RKO (cell line): ENCODE measurements at regions not wholly inside any gene's neighbourhood (a gene's known extent, or its start where the extent isn't known, plus 50 kb on each side); places are given as distances from the start of the nearest gene placed in this dataset.

Source experiments
- DNase-seq: peaks from one replicate; pipeline ENCODE4 v3.0.0-alpha.2; 2016; ENCODE audit warnings: low spot score

DNA sequence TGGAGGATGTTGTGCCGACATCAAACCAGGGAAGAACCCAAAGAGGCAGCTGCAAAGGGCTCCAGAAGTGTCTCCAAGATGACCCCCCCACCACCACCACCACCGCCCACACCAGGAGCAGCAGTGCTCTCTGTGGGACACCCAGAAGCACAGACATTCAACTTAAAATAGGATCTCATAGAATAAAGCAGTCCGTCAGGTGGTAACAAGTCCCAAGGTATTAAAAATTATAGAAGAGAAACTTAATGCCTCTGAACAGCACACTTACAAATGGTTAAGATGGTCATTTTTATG is 155.5 kb upstream of the ID2 start:
- DNase-seq = no peak

GRCh38 chr2:8527031-8527430 is 154.8 kb upstream of the ID2 start:
- no peak for DNase-seq

- no peak for DNase-seq
Measured at GRCh38 chr2:8527676-8528075, 154.2 kb upstream of the ID2 start.

DNA sequence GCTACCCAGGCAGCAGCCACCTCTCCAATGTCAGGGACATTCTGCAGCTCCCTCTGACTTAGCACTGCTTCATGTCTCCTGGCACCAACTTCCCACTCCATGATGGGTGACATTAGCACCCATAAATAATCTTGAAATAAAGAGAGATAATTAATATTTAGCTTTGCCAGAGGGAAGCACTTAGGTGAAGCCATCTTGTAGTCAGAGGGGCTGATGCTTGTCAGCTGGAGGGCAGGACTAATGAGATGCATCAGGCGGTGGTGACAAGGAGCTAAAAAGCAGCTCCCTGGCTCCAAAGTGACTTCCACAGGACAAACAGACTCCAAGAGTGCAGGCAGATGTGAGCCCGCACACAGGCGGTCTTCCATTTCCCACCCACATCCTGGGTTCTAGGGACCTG is 153.0 kb upstream of the ID2 start:
- DNase-seq = no peak

- no peak for DNase-seq
Measured at GRCh38 chr2:8529706-8530277, 152.1 kb upstream of the ID2 start.

DNA sequence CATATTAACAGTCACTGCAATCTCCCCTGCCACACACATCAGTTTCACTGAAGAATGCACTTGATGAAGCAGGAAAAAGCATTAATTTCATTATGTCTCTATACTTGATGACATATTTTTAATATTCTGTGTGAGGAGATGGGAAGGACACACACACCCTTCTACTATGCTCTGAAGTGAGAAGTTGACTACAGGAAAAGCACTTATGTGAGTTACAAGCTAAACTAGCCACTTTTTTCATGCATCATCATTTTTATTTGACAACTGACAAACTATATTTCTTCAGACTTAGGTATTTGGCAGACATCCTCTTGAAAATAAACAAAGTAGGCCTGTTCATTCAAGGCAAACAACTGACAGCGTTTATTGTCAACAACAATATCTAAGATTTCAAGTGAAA is 150.4 kb upstream of the ID2 start:
- no peak for DNase-seq

- DNase-seq = no peak
Measured at GRCh38 chr2:8532438-8532837, 149.4 kb upstream of the ID2 start.

DNA sequence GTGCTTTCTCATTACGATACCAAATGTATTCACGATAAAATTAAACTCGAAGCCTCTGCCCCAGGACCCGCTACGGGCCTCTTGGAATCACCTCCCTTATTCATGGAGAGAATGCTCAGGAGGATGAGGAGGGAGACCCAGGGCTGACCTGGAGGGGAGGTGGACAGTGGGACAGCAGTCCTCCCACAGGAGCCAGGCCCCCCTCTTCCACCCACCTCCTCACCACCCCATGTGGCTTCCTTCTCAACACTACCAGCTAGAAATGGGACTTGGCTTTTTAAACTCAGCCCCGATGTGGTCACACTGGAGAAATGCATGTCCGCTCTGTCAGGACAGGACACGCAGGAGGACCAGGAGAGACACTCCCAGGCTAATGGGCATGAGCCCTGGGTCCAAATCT is 147.9 kb upstream of the ID2 start:
- no peak for DNase-seq

DNA sequence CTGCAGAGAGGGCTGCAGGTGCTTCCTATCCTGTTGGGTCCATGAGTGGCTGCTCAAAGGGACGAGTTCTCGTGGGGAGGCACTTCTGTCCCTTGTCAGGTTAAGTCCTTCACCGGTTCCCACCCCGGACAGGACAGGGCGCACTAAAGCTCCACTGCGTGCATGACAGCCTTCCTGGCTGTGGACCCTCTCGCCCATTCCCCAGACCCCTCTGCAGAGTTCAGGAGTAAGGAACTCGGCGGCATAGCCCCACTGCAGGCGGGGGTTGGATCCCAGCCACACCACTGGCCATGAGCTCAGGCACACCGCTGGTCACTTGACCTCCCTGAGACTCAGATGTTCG is 147.5 kb upstream of the ID2 start:
- no peak for DNase-seq

GRCh38 chr2:8534729-8535468 is 147.0 kb upstream of the ID2 start:
- DNase-seq = no peak

DNA sequence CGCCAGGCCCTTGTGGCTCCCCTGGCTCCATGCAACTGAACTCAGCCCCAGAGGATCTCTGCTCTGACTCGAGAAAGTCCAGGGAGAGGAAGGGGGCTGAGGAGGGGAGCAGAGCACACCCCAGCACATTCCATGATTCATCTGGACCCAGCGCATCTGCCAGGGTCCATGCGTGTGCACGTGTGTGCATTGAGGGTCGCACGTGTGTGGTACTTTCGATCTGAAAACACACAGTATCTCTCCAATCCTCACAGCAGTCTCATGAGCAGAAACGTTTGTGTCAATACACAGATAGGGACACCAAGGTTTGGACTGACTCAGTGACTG is 146.4 kb upstream of the ID2 start:
- no peak for DNase-seq

- no peak for DNase-seq
Measured at GRCh38 chr2:8535821-8536685, 145.8 kb upstream of the ID2 start.

DNA sequence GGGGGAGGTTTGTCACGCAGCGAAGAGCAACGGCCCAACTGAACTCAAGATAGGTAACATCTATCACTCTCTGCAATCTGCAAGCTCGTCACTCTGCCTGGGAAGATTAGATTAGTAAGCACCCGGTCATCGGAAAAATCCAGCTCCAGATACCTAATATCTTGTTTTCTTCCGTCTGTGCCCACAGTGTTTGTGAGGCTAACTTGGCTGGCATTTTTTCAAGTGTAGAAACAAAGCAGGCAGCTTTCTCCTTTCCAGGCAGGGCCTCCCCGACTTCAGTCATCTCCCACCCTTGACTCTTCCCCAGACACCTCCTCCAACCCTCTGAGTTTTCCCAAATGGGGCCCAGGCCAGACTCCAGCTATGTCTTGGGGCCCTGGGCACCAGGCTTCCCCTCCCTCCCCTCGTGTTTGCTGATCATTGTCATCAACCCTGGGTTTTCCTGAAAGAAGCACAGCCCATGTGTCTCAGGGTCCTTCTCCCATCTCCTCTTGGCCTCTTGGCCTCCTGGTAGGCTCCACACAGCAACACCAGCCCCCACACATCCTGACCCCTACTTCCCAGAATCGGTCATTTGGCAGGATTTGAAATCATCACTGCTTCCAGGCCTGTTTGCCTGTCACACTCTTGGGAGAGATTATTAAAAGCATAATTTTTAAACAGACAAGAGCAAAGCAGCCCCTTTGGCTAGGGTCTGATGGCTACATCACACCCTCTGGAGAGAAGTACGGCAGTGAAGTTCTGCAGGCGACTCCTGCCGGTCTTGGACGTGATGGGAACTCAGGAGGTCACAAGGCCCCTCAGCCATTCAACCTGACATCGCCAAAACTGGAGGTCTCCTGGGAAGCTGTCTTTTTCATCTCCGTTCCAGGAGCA is 144.9 kb upstream of the ID2 start:
- no peak for DNase-seq

DNA sequence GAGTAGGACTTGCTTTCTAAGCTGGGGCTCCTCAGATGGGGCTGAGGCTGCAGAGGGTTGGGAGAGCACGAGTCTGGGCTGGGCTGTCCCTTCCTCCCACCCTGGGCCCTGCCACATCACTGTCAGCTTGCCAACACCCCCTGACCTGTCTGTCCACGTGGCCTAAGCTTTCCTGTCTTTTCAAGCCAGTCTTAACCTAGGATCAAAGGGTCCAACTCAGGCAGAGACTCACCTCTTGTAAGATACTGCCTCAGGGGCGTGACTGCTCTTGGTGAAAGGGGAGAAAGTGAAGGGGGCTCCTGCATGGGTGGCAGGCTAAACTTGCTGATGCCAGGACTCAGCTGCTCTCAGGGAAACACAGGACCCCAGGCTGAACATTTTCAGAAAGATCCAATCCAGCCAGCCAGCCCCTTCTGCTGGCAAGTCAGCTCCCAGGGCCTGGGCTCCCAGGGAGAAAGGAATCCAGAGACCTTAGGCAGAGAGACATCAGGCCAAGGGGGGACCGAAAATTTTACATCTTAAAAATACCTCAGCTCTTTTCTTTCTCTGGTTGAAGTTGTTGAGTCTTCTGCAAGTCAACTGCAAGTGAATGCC is 144.2 kb upstream of the ID2 start:
- no peak for DNase-seq

- no peak for DNase-seq
Measured at GRCh38 chr2:8538531-8538930, 143.3 kb upstream of the ID2 start.

- DNase-seq = no peak
Measured at GRCh38 chr2:8538931-8539621, 142.8 kb upstream of the ID2 start.

DNA sequence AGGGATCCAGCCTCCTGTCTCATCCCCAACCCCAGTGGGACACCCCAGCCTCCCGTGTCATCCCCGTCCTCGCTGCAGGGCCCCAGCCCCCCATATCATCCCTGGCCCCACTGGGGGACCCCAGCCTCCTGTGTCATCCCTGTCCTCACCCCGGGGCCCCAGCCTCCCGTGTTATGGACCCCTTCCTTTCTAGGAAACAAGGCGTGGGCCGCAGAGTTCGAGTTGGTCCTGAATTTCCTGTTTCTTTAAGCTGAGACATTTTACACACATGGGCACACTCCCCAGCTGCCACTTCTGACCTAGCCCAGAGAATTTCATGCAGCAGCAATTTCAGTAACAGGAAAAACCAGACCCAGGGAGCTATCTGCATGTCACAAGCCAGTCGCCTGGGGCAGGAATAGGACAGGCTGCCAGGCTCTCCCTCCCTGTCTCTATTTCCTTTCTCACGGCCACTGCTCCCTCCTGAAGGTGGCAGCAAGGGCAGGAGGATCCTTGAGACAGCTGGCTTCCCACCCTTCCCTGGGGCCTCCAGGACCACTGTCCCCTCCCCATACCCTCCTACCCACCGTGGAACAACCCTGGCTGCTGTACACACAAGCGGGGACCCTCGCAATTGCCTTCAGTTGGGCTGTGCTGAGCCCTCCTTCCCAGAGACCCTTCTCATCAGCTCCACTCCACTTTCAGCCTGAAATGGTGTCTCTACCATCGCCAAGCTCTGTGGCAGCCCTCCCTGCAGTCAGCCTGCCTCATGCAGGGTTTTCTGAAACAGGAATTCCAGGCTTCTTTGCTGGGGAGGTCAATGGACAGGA is 141.9 kb upstream of the ID2 start:
- no peak for DNase-seq

GRCh38 chr2:8540552-8541055 is 141.3 kb upstream of the ID2 start:
- no peak for DNase-seq

DNA sequence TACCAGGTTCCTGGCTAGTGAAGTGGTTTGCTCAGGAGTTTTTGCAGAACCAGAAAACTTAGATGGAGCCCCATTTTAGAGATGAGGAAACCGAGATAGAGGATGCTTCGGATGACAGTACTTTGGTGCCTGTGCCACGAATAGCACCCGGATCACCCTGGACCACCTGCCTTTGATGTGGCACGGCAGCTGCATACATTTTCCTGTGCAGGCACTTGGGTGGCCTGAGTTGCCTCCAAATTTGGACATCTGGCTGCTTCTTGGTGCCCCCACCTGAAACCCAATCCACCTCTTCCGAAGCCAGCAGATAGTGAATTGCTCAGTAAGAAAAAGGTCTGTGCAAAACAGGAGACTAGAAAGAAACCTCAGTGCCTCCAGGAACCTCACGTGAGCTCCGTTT is 140.6 kb upstream of the ID2 start:
- no peak for DNase-seq

DNA sequence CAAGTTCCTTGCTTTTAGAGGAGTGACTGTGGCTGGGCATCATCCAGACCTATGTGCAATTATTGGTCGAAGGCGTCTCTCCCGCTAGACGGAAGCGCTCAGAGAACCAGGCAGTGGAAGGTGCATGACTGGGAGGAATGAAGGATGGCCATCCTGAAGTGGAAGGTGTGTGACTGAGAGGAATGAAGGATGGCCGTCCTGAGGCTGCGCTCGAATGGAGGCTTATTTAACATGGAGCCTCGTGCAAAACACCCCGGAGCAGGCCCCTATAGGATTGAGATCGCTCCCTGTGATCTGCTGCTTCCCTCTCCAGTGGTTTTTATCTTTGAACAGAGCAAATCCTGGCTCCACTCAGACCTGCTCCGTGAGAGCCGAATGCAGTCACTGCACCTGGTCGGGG is 140.2 kb upstream of the ID2 start:
- DNase-seq = no peak
